Activated naive CD4-positive, alpha-beta T cell treated with anti-CD3 and anti-CD28 coated beads for 36 hours (primary cell): ENCODE measurements at regions not wholly inside any gene's neighbourhood (a gene's known extent, or its start where the extent isn't known, plus 50 kb on each side); places are given as distances from the start of the nearest gene placed in this dataset.
A peak's percentile ranks its signal among the peaks of the same experiment; 100 is the strongest.
"Not testable (repeated sequence)": the region's sequence is repeated elsewhere in the genome, so short reads cannot be mapped to it uniquely, and the experiment has no call there.

Experiments used
- CTCF ChIA-PET: fragments of 350-600 bp; sonication (Branson Sonifier 250); formaldehyde crosslinking; loops from one replicate; lab custom pipeline; 2021; ENCODE audit warnings: antibody characterized with exemption; lab: Charles Lee
- DNase-seq: peaks from one replicate; pipeline ENCODE4 v3.0.0-alpha.2; 2020
- H3K27ac Mint-ChIP-seq: one replicate; pipeline ENCODE4 v1.8.0; 2021; ENCODE audit warnings: mild to moderate bottlenecking, mixed read lengths
- H3K27me3 Mint-ChIP-seq: one replicate; pipeline ENCODE4 v1.8.0; 2021; ENCODE audit warnings: low read depth, mixed read lengths
- H3K36me3 Mint-ChIP-seq: one replicate; pipeline ENCODE4 v1.8.0; 2021; ENCODE audit warnings: low read depth, mixed read lengths
- H3K4me1 Mint-ChIP-seq: one replicate; pipeline ENCODE4 v1.8.0; 2021; ENCODE audit warnings: low read depth, mixed read lengths
- H3K4me3 Mint-ChIP-seq: one replicate; pipeline ENCODE4 v1.8.0; 2021; ENCODE audit warnings: mild to moderate bottlenecking, moderate library complexity, mixed read lengths
- H3K9me3 Mint-ChIP-seq: one replicate; pipeline ENCODE4 v1.8.0; 2021; ENCODE audit warnings: mixed read lengths
- intact Hi-C: fragments of 100-400 bp; cut with micrococcal nuclease; formaldehyde crosslinking; loops from one replicate; pipeline ENCODE4 v1.15.1; 2023

DNA sequence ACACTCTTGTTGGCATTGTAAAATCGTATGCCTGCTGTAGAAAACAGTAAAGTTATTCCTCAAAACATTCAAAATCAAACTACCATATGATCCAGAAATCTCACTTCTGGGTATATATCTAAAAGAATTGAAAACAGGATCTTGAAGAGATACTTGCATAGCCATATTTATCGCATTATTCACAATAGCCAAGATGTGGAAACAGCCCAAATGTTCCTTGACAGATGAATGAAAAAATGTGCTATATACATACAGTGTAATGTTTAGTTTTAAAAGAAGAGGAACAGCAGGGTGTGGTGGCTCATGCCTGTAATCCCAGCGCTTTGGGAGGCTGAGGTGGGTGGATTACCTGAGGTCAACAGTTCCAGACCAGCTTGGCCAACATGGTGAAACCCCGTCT is 234.1 kb upstream of the DAB2 start:
- Mint-ChIP-seq H3K9me3 (no peaks in the 10 kb centered on the region), H3K4me1 (peaks cover 25% of the 10 kb centered on the region), H3K36me3 (no peaks in the 10 kb centered on the region), H3K27me3 (peaks cover 11% of the 10 kb centered on the region), H3K27ac (no peak overlapping the region), H3K4me3 (no peak overlapping the region)
- DNase-seq = no peak
- CTCF ChIA-PET = no interaction called here
- intact Hi-C loops = loop anchor here (1.0 to 10.0 kb wide), 4 partner anchors 82 to 918 kb away; no protein-coding TSS in a partner anchor

DNA sequence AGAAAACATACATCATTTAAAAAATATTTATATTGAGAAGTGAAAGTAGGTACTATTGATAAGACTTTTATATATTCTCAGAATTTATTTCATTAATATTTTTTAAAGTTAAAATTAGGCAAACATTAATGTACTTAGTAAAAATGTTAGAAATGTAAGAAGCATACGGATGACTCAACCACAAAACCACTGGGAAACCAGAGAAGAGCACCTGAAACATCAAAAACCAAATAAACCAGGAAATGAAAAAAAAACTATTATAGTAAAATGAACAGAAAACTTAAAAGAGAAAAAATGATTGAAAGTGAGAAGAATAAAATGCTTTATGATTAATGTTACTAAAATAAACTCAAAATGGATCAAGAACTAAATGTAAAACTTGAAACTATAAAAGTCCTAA is 233.2 kb upstream of the DAB2 start:
- intact Hi-C loops = loop anchor here (1.0 to 10.0 kb wide), 4 partner anchors 81 to 919 kb away; no protein-coding TSS in a partner anchor
- DNase-seq = peak; percentile 11
- no peak overlapping the region for H3K4me3 Mint-ChIP-seq
- CTCF ChIA-PET = no interaction called here
- H3K36me3 Mint-ChIP-seq = no peaks in the 10 kb centered on the region
- H3K9me3 Mint-ChIP-seq = no peaks in the 10 kb centered on the region
- H3K27ac Mint-ChIP-seq = no peak overlapping the region
- peaks cover 25% of the 10 kb centered on the region for H3K4me1 Mint-ChIP-seq
- peaks cover 14% of the 10 kb centered on the region for H3K27me3 Mint-ChIP-seq

DNA sequence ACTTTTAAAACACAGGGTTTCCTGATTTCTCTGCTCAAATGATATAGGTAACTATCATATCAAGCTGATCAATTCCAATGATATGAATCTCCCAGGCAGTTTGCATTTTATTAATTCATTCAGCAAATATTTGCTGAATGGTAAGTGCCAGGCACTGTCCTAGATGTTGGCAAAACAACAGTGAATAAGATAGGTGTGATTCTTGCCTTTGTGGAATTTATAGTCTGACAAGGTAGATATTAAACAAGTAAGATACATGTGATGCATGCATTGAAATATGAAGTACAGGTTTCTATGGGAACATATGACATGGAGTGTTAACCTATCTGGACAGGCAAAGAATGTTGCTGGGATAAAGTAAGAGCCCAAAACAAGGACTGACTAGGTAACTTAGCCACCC is 231.8 kb upstream of the DAB2 start:
- intact Hi-C loops = loop anchor here (5.0 to 10.0 kb wide), 3 partner anchors 79 to 921 kb away; no protein-coding TSS in a partner anchor
- no peaks in the 10 kb centered on the region for H3K36me3 Mint-ChIP-seq
- CTCF ChIA-PET = no interaction called here
- no peak for DNase-seq
- peaks cover 24% of the 10 kb centered on the region for H3K4me1 Mint-ChIP-seq
- H3K27ac Mint-ChIP-seq = no peak overlapping the region
- H3K4me3 Mint-ChIP-seq = no peak overlapping the region
- H3K27me3 Mint-ChIP-seq = peaks cover 20% of the 10 kb centered on the region
- H3K9me3 Mint-ChIP-seq = no peaks in the 10 kb centered on the region

DNA sequence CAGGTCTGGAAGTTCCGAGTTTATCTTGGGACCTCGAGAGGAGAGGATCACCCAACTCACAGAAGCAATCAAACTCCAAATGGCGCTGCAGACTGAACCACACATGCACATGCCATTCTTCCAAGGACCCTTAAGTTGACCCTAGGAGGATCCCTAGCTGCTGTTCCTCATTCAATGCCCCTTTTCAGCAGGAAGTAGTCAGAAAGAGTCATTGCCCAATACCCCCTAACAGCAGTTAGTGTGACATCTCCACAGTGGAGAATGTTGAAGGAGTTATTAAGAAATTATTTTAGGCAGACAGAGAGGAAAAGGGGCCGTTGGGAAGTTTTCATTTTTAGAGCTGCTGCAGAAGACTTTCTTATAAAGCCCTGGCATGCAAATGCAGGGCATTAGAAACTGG is 229.9 kb upstream of the DAB2 start:
- H3K4me1 Mint-ChIP-seq = peaks cover 17% of the 10 kb centered on the region
- H3K4me3 Mint-ChIP-seq = no peak overlapping the region
- DNase-seq = no peak
- no peak overlapping the region for H3K27ac Mint-ChIP-seq
- no peaks in the 10 kb centered on the region for H3K9me3 Mint-ChIP-seq
- CTCF ChIA-PET = interaction anchor here (0.6 kb wide), 1 partner anchor 1248 kb away, joined by 4 read pairs; no protein-coding TSS in a partner anchor
- peaks cover 20% of the 10 kb centered on the region for H3K27me3 Mint-ChIP-seq
- intact Hi-C loops = loop anchor here (5.0 to 10.0 kb wide), 3 partner anchors 77 to 923 kb away; no protein-coding TSS in a partner anchor
- no peaks in the 10 kb centered on the region for H3K36me3 Mint-ChIP-seq

DNA sequence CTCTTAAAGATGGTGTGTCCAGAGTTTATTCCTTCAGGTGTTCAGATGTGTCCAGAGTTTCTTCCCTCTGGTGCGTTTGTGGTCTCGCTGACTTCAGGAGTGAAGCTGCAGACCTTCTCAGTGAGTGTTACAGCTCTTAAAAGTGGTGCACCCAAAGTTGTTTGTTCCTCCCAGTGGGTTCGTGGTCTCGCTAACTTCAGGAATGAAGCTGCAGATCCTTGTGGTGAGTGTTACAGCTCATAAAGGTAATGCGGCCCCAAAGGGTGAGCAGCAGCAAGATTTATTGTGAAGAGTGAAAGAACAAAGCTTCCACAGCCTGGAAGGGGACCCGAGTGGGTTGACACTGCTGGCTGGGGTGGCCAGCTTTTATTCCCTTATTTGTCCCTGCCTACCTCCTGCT is 227.7 kb upstream of the DAB2 start:
- H3K36me3 Mint-ChIP-seq, H3K4me3 Mint-ChIP-seq, H3K27ac Mint-ChIP-seq, DNase-seq, H3K9me3 Mint-ChIP-seq, H3K4me1 Mint-ChIP-seq: not testable (repeated sequence)
- intact Hi-C loops = loop anchor here (10.0 kb wide), 1 partner anchor 732 kb away; no protein-coding TSS in a partner anchor
- CTCF ChIA-PET = interaction anchor here (1.0 kb wide), 1 partner anchor 16 kb away, joined by 3 read pairs; no protein-coding TSS in a partner anchor
- H3K27me3 Mint-ChIP-seq = peaks cover 20% of the 10 kb centered on the region

DNA sequence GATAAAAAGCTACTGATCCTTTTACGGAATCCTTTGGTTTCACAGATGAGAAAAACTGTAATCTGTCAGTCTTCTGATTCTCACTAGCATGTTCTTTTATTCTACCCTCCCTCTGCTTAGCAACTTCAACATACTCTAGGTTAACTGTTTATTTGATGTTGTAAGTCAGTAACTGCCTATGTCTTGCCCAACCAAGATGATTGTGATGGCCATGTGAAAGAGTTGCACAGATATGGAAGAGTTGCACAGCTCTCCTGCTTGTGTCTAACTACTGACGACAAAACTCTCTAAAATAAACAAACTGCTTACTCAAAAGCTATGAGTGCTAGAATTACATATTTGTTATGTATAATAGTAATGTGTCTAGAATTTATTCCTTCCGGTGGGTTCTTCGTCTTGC is 227.3 kb upstream of the DAB2 start:
- no peaks in the 10 kb centered on the region for H3K36me3 Mint-ChIP-seq
- H3K4me3 Mint-ChIP-seq = no peak overlapping the region
- intact Hi-C loops = loop anchor here (10.0 kb wide), 1 partner anchor 733 kb away; no protein-coding TSS in a partner anchor
- CTCF ChIA-PET = interaction anchor here (1.0 kb wide), 1 partner anchor 16 kb away, joined by 3 read pairs; no protein-coding TSS in a partner anchor
- H3K27me3 Mint-ChIP-seq = peaks cover 20% of the 10 kb centered on the region
- H3K4me1 Mint-ChIP-seq = peaks cover under 1% of the 10 kb centered on the region
- no peak for DNase-seq
- H3K9me3 Mint-ChIP-seq = no peaks in the 10 kb centered on the region
- no peak overlapping the region for H3K27ac Mint-ChIP-seq

DNA sequence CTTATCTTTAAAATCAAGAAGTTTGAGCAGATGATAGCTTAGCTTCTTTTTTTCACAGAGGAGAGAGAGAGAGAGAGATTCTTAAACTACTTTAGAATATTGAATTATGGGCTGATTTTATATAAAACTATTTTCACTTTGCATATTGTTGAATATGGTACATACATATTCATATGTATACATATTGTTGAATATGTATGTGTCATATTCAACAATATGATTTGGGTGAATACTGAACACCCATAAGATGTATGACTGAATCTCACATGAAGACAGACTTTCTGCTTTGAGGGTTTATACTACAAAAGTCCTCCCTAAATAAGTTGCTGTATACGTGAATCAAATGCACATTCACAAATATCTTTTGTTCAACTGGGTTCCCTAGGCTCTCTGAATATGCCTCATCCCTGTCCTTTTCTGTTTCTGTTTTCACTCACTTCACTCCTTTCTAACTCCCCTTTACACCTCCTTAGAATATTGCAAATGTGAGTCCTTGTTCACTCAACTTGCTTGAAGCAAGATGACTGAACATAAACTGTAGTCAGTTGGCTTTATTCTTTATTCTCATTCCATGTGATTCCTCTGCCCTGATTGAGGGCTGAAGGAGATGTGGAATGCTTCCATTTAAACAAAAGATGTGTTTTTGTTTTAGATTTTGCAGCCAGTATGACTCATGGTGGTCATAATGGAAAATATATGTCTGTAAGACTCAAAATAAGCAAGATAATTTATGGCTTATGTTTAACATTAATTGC is 225.4 kb upstream of the DAB2 start:
- DNase-seq = no peak
- Mint-ChIP-seq H3K36me3 (no peaks in the 10 kb centered on the region), H3K4me1 (no peaks in the 10 kb centered on the region), H3K27me3 (peaks cover 13% of the 10 kb centered on the region), H3K4me3 (no peak overlapping the region), H3K27ac (no peak overlapping the region), H3K9me3 (no peaks in the 10 kb centered on the region)
- CTCF ChIA-PET = no interaction called here
- intact Hi-C loops = loop anchor here (10.0 kb wide), 1 partner anchor 735 kb away; no protein-coding TSS in a partner anchor

DNA sequence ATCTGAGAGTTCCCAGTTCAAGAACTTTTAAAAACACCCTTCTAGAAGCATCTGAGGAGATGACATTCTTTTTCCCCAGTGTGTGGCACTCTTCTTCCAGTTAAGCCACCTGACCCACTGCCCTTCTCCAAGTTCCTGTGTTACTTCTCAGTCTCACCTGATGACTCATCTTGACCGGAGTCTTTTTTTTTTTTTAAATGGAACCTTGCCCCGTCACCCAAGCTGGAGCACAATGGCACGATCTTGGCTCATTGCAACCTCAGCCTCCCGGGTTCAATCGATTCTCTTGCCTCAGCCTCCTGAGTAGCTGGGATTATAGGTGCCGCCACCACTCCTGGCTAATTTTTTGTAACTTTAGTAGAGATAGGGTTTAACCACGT is 224.1 kb upstream of the DAB2 start:
- Mint-ChIP-seq H3K27ac (no peak overlapping the region), H3K4me1 (no peaks in the 10 kb centered on the region), H3K4me3 (no peak overlapping the region), H3K36me3 (no peaks in the 10 kb centered on the region), H3K9me3 (no peaks in the 10 kb centered on the region), H3K27me3 (peaks cover 12% of the 10 kb centered on the region)
- CTCF ChIA-PET = interaction anchor here (0.7 kb wide), 1 partner anchor 435 kb away, joined by 5 read pairs; no protein-coding TSS in a partner anchor
- intact Hi-C loops = no loop called here
- DNase-seq = no peak

DNA sequence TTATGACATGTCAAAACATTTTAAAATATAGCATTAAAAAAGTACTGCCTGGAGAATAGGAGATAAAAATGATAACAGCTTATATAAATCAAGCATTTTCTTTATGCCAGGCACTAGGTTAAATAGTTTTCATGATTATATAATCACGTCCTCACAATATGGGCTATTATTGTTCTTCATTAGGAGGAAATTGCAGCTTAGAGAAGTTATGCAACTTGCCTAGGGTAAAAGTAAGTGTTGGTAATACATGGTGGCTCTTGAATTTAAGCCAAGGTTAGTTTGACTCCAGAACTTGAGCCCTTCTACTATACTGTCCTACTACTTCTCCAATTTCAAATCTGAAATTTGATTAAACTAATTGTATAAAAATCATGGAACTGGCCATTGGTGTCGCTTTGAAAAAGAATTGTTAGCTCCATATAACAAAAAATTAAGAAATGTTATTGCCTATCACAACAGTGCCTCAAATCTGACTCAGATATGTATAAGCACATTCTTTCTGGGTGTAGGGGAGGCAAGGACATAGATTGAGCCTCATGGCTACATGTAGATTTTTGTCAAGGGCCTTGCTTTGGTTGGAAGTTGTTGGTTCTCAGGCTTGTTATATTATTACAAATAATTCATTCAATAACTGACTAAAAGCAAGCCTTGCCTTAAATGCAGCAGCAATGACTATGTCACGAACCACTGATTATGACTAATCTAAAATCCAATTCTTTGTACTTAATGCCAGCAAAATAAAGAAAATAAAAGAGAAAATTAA is 223.5 kb upstream of the DAB2 start:
- H3K36me3 Mint-ChIP-seq = no peaks in the 10 kb centered on the region
- H3K4me3 Mint-ChIP-seq = no peak overlapping the region
- no peaks in the 10 kb centered on the region for H3K4me1 Mint-ChIP-seq
- no peaks in the 10 kb centered on the region for H3K9me3 Mint-ChIP-seq
- intact Hi-C loops = no loop called here
- DNase-seq = no peak
- H3K27ac Mint-ChIP-seq = no peak overlapping the region
- CTCF ChIA-PET = no interaction called here
- H3K27me3 Mint-ChIP-seq = peaks cover 9% of the 10 kb centered on the region

DNA sequence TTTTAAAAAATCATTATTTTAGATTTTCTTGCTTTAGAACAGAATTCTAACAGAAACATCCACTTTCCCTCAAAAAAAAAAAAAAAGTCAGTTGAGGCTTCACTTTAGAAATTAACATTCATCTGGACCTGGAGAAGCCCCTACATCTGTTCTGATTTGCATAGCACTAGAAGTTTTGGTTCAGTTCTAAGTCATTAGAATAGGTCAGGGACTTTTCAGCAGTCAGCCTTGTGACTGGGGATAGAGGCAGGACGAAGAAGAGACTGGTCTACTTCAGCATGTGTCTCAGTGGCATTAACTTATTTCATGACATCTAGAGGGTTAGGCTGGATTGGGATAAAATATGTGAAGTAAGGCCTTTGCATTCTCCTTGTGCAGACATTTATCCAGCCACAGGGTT is 215.8 kb upstream of the DAB2 start:
- Mint-ChIP-seq H3K4me1 (no peaks in the 10 kb centered on the region), H3K27ac (no peak overlapping the region), H3K9me3 (no peaks in the 10 kb centered on the region), H3K4me3 (no peak overlapping the region), H3K27me3 (peaks cover 6% of the 10 kb centered on the region), H3K36me3 (no peaks in the 10 kb centered on the region)
- no peak for DNase-seq
- CTCF ChIA-PET = interaction anchor here (0.9 kb wide), 1 partner anchor 70 kb away, joined by 3 read pairs; no protein-coding TSS in a partner anchor
- intact Hi-C loops = no loop called here

DNA sequence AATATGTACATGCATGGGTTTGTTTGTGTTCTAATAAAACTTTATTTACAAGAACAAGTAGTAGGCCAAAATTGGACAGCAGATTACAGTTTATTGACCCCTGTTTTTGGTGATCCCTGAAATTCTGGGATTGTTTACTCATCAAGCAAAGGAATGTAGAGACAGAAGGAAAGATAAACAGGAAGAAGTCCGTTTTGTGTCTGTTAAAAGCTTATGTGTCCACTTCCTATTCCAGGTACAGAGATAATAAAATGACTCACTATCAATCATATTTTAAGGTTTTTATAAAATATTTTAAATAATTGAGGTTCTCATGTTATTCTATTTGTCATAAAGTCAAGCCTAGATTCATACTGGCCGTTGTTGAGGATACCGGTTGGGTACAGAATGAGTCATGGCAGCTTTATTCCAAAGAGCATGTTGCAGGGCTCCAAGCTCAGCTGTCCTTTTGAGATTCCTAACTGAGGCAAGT is 214.9 kb upstream of the DAB2 start:
- Mint-ChIP-seq H3K27ac (no peak overlapping the region), H3K27me3 (peaks cover 3% of the 10 kb centered on the region), H3K36me3 (no peaks in the 10 kb centered on the region), H3K4me1 (no peaks in the 10 kb centered on the region), H3K4me3 (no peak overlapping the region), H3K9me3 (no peaks in the 10 kb centered on the region)
- no peak for DNase-seq
- intact Hi-C loops = no loop called here
- CTCF ChIA-PET = interaction anchor here (0.7 kb wide), 1 partner anchor 110 kb away, joined by 3 read pairs; no protein-coding TSS in a partner anchor

DNA sequence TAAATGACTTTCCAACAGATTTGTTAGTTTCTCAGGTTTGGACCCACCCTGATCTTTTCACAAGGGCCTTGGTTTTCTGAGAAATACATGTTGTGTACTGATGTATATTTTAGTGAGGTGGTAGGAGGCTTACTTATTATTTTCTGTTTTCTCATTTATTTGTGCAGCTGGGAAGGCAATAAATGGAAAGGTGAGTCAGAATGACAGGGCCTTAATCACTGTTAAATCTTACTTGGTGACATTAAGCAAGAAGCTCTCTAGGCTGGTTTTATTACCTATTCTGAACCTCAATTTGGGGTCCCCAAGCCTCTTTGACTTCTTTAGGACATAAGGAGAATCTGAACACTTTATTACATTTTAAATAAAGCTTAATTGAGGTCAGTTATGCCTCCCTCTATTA is 214.0 kb upstream of the DAB2 start:
- no peak overlapping the region for H3K4me3 Mint-ChIP-seq
- CTCF ChIA-PET = no interaction called here
- H3K4me1 Mint-ChIP-seq = no peaks in the 10 kb centered on the region
- no peaks in the 10 kb centered on the region for H3K9me3 Mint-ChIP-seq
- DNase-seq = no peak
- H3K27ac Mint-ChIP-seq = no peak overlapping the region
- intact Hi-C loops = no loop called here
- peaks cover 3% of the 10 kb centered on the region for H3K27me3 Mint-ChIP-seq
- H3K36me3 Mint-ChIP-seq = no peaks in the 10 kb centered on the region
